Embryonic facial prominence (tissue), 1 donor: ENCODE measurements at regions not wholly inside any gene's neighbourhood (a gene's known extent, or its start where the extent isn't known, plus 50 kb on each side); places are given as distances from the start of the nearest gene placed in this dataset.
"Not testable (repeated sequence)": the region's sequence is repeated elsewhere in the genome, so short reads cannot be mapped to it uniquely, and the experiment has no call there.

Source experiments
- DNase-seq: peaks from one replicate; pipeline ENCODE4 v3.0.0-alpha.2; 2016; ENCODE audit errors: extremely low spot score

GRCh38 chr13:74248477-74248876, 114.3 kb upstream of the KLF12 start:
- no peak for DNase-seq

- DNase-seq = no peak
Observed at GRCh38 chr13:74246487-74246886, 112.3 kb upstream of the KLF12 start.

GRCh38 chr13:74243637-74244526, 109.7 kb upstream of the KLF12 start:
- DNase-seq = no peak

- not testable (repeated sequence) for DNase-seq
Observed at GRCh38 chr13:74241343-74241742, 107.1 kb upstream of the KLF12 start.

GRCh38 chr13:74230984-74231501, 96.8 kb upstream of the KLF12 start:
- no peak for DNase-seq

GRCh38 chr13:74229242-74229641, 95.0 kb upstream of the KLF12 start:
- no peak for DNase-seq

GRCh38 chr13:74227476-74228158, 93.4 kb upstream of the KLF12 start:
- no peak for DNase-seq

- DNase-seq = no peak
Observed at GRCh38 chr13:74226791-74227475, 92.7 kb upstream of the KLF12 start.

- no peak for DNase-seq
Observed at GRCh38 chr13:74221752-74222151, 87.5 kb upstream of the KLF12 start.

GRCh38 chr13:74219566-74219965, 85.4 kb upstream of the KLF12 start:
- DNase-seq = no peak

- DNase-seq = no peak
Observed at GRCh38 chr13:74218291-74218690, 84.1 kb upstream of the KLF12 start.

GRCh38 chr13:74217811-74218210, 83.6 kb upstream of the KLF12 start:
- DNase-seq = no peak

GRCh38 chr13:74215420-74215819, 81.2 kb upstream of the KLF12 start:
- DNase-seq = no peak

GRCh38 chr13:74214321-74214720, 80.1 kb upstream of the KLF12 start:
- no peak for DNase-seq

- DNase-seq = no peak
Observed at GRCh38 chr13:74210693-74211393, 76.6 kb upstream of the KLF12 start.

GRCh38 chr13:74206855-74207254, 72.7 kb upstream of the KLF12 start:
- DNase-seq = no peak

GRCh38 chr13:74206061-74206561, 71.9 kb upstream of the KLF12 start:
- DNase-seq = no peak

- no peak for DNase-seq
Observed at GRCh38 chr13:74205313-74205690, 71.1 kb upstream of the KLF12 start.

GRCh38 chr13:74204602-74205312, 70.6 kb upstream of the KLF12 start:
- no peak for DNase-seq

GRCh38 chr13:74203576-74203975, 69.4 kb upstream of the KLF12 start:
- DNase-seq = no peak
